Astrocyte of the spinal cord (primary cell): ENCODE measurements at regions not wholly inside any gene's neighbourhood (a gene's known extent, or its start where the extent isn't known, plus 50 kb on each side); places are given as distances from the start of the nearest gene placed in this dataset.
"Not testable (repeated sequence)": the region's sequence is repeated elsewhere in the genome, so short reads cannot be mapped to it uniquely, and the experiment has no call there.

Experiments
- DNase-seq: peaks from one replicate; pipeline ENCODE4 v3.0.0; 2011; ENCODE audit warnings: low read depth, low spot score
- H3K4me3 ChIP-seq: 2 replicates; pipeline ENCODE4 v1.5.1; 2011; ENCODE audit warnings: low read depth, mild to moderate bottlenecking, low read length, moderate library complexity
- CTCF ChIP-seq: IDR thresholded peaks from 2 replicates; pipeline ENCODE4 v1.5.1; 2012; ENCODE audit warnings: low read depth, mild to moderate bottlenecking, low read length, inconsistent platforms
- in situ Hi-C: cut with HindIII; loops from 2 replicates; pipeline ENCODE4 v1.10.0; 2017; ENCODE audit warnings: low sequenced_read_pairs

- H3K4me3 ChIP-seq = no peak overlapping the region
- TF ChIP-seq CTCF = no peak
- DNase-seq = peak; percentile 60
- in situ Hi-C loops = no loop called here
Measured at GRCh38 chr21:28485301-28486022, 507.2 kb downstream of the LTN1 start.

- H3K4me3 ChIP-seq = no peak overlapping the region
- no peak for TF ChIP-seq CTCF
- in situ Hi-C loops = no loop called here
- no peak for DNase-seq
Measured at GRCh38 chr21:28483301-28484035, 509.2 kb downstream of the LTN1 start.

- in situ Hi-C loops = no loop called here
- H3K4me3 ChIP-seq = no peak overlapping the region
- peak; percentile 15 for DNase-seq
- TF ChIP-seq CTCF = no peak
Measured at GRCh38 chr21:28482657-28483056, 510.0 kb downstream of the LTN1 start.

GRCh38 chr21:28480470-28480869, 512.2 kb downstream of the LTN1 start:
- H3K4me3 ChIP-seq = no peak overlapping the region
- in situ Hi-C loops = no loop called here
- DNase-seq = no peak
- no peak for TF ChIP-seq CTCF

GRCh38 chr21:28473530-28474220, 519.0 kb downstream of the LTN1 start:
- in situ Hi-C loops = no loop called here
- no peak overlapping the region for H3K4me3 ChIP-seq
- DNase-seq = no peak
- no peak for TF ChIP-seq CTCF

GRCh38 chr21:28472543-28472942, 520.1 kb downstream of the LTN1 start:
- in situ Hi-C loops, H3K4me3 ChIP-seq: not testable (repeated sequence)
- peak; percentile 40 for DNase-seq

GRCh38 chr21:28464988-28465387, 527.7 kb downstream of the LTN1 start:
- no peak overlapping the region for H3K4me3 ChIP-seq
- no peak for DNase-seq
- TF ChIP-seq CTCF = no peak
- in situ Hi-C loops = no loop called here
